CD4-positive, CD25-positive, alpha-beta regulatory T cell (primary cell): ENCODE measurements at regions not wholly inside any gene's neighbourhood (a gene's known extent, or its start where the extent isn't known, plus 50 kb on each side); places are given as distances from the start of the nearest gene placed in this dataset.
"Not testable (repeated sequence)": the region's sequence is repeated elsewhere in the genome, so short reads cannot be mapped to it uniquely, and the experiment has no call there.

Source experiments
- ATAC-seq, 2 donors: fragments of 150-1000 bp; cut with Tn5 transposase; one replicate each; pipeline ENCODE4 v1.10.0; 2021; ENCODE audit warnings: low read depth in 2 of 2, moderate number of reproducible peaks in 2 of 2, moderate library complexity in 1 of 2
- DNase-seq, 3 donors: peaks; one replicate each; pipeline versions ENCODE4 v3.0.0 to v3.0.0-alpha.2; 2012 to 2022; ENCODE audit warnings: mixed read lengths in 1 of 3
- H3K27ac ChIP-seq: one replicate; pipeline ENCODE4 v1.7.0; 2013; ENCODE audit warnings: mild to moderate bottlenecking, low read length; ENCODE audit not compliant: insufficient read depth, poor library complexity, severe bottlenecking
- H3K27me3 ChIP-seq: one replicate; pipeline ENCODE4 v1.7.0; 2013; ENCODE audit warnings: low read length; ENCODE audit not compliant: control insufficient read depth, insufficient read depth
- H3K36me3 ChIP-seq: one replicate; pipeline ENCODE4 v1.7.0; 2013; ENCODE audit warnings: mild to moderate bottlenecking, low read length, moderate library complexity; ENCODE audit not compliant: control insufficient read depth, insufficient read depth
- H3K4me1 ChIP-seq: 2 replicates; pipeline ENCODE4 v1.7.0; 2013; ENCODE audit warnings: mild to moderate bottlenecking, low read length; ENCODE audit not compliant: insufficient read depth, control insufficient read depth, poor library complexity, severe bottlenecking
- H3K4me3 ChIP-seq: one replicate; pipeline ENCODE4 v1.7.0; 2013; ENCODE audit warnings: low read depth, mild to moderate bottlenecking, low read length, moderate library complexity
- H3K9me3 ChIP-seq, 2 experiments: 1 replicate in 1 of 2; 2 replicates in 1 of 2; pipeline ENCODE4 v1.7.0; 2013; ENCODE audit warnings: low read length in 2 of 2, mild to moderate bottlenecking in 1 of 2, moderate library complexity in 1 of 2; ENCODE audit not compliant: control insufficient read depth in 2 of 2
- H3K27ac Mint-ChIP-seq, 3 donors: one replicate each; pipeline ENCODE4 v1.8.0; 2020 to 2022; ENCODE audit warnings: mild to moderate bottlenecking in 3 of 3, mixed read lengths in 3 of 3, moderate library complexity in 2 of 3
- H3K27me3 Mint-ChIP-seq: one replicate; pipeline ENCODE4 v1.8.0; 2022; ENCODE audit warnings: mild to moderate bottlenecking, mixed read lengths
- H3K36me3 Mint-ChIP-seq: one replicate; pipeline ENCODE4 v1.8.0; 2020; ENCODE audit warnings: mixed read lengths
- H3K4me1 Mint-ChIP-seq, 4 donors: one replicate each; pipeline ENCODE4 v1.8.0; 2020 to 2022; ENCODE audit warnings: mixed read lengths in 4 of 4, mild to moderate bottlenecking in 1 of 4
- H3K4me3 Mint-ChIP-seq, 4 donors: one replicate each; pipeline ENCODE4 v1.8.0; 2020 to 2022; ENCODE audit warnings: mild to moderate bottlenecking in 4 of 4, mixed read lengths in 4 of 4, moderate library complexity in 3 of 4
- H3K9me3 Mint-ChIP-seq, 7 donors: one replicate each; pipeline ENCODE4 v1.8.0; 2020 to 2022; ENCODE audit warnings: mixed read lengths in 7 of 7, mild to moderate bottlenecking in 3 of 7, moderate library complexity in 2 of 7

DNA sequence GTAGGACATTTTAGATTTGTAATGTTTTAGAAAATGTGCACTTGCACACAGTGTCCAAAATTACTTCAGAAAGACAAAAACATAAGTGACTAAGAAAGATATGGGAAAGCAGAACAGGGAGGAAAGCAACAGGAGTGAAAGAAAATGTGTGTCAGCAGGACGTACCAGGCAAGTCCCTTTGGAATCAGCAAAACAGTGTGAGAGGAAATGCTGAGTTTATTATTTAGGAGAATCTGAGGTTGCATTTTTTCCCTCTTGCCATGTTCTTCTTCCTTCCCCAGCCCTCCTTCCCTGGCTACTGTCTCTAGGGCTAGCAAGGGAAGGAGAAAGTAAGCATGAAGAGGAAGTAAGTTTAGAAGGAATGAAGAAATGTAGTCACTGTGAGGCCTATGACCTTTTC, 67.7 kb upstream of the CD163 start:
- no peak overlapping the region for H3K4me3 Mint-ChIP-seq
- Histone ChIP-seq H3K36me3 (no peaks in the 10 kb centered on the region), H3K27me3 (peaks cover 2% of the 10 kb centered on the region), H3K4me1 (no peaks in the 10 kb centered on the region), H3K9me3 (peaks cover 0 to 2% of the 10 kb centered on the region in 2 experiments), H3K27ac (no peak overlapping the region), H3K4me3 (no peak overlapping the region)
- no peak overlapping the region for H3K27ac Mint-ChIP-seq
- H3K27me3 Mint-ChIP-seq = peaks cover 6% of the 10 kb centered on the region
- no peaks in the 10 kb centered on the region for H3K36me3 Mint-ChIP-seq
- peaks cover 0 to 10% (median 2%) of the 10 kb centered on the region in 7 donors for H3K9me3 Mint-ChIP-seq
- H3K4me1 Mint-ChIP-seq = no peaks in the 10 kb centered on the region
- DNase-seq = no peak
- ATAC-seq = no peak

DNA sequence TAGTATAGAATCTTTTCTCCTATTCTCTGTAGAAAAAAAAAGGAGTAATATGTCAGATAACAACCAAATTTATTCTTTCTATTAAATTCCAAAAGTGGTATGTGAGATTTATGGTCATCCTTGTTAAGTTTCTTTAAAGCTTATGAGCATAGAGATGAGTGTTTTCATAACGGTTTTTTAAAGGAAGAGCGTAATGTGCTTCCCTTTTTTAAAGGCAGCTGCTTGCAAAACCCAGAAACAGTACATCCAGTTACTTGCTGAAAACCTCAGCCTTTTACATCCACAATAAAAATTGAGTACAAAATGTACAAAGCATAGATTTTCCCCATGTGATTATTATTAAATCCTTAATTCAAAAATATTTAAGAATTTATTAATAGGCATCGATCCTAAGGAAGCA, 53.6 kb upstream of the CD163 start:
- peaks cover 21% of the 10 kb centered on the region for H3K27me3 Mint-ChIP-seq
- H3K4me3 Mint-ChIP-seq = no peak overlapping the region
- DNase-seq (no peak), ATAC-seq (no peak)
- Histone ChIP-seq H3K4me1 (no peaks in the 10 kb centered on the region), H3K36me3 (no peaks in the 10 kb centered on the region), H3K27ac (no peak overlapping the region), H3K27me3 (no peaks in the 10 kb centered on the region), H3K4me3 (no peak overlapping the region), H3K9me3 (no peaks in the 10 kb centered on the region)
- peaks cover 0 to 6% (median 0%) of the 10 kb centered on the region in 7 donors for H3K9me3 Mint-ChIP-seq
- H3K36me3 Mint-ChIP-seq = no peaks in the 10 kb centered on the region
- no peak overlapping the region for H3K27ac Mint-ChIP-seq
- no peaks in the 10 kb centered on the region for H3K4me1 Mint-ChIP-seq

- Histone ChIP-seq H3K4me3 (no peak overlapping the region), H3K27ac (no peak overlapping the region), H3K4me1 (no peaks in the 10 kb centered on the region), H3K9me3 (peaks cover 0 to 1% of the 10 kb centered on the region in 2 experiments), H3K36me3 (no peaks in the 10 kb centered on the region), H3K27me3 (no peaks in the 10 kb centered on the region)
- Mint-ChIP-seq H3K27ac (no peak overlapping the region), H3K36me3 (no peaks in the 10 kb centered on the region), H3K4me3 (no peak overlapping the region), H3K27me3 (peaks cover 21% of the 10 kb centered on the region), H3K4me1 (no peaks in the 10 kb centered on the region), H3K9me3 (peaks cover 0 to 10% (median 2%) of the 10 kb centered on the region in 7 donors)
- DNase-seq (no peak), ATAC-seq (no peak)
These were observed 52.2 kb upstream of the CD163 start for GRCh38 chr12:7555752-7556151.

DNA sequence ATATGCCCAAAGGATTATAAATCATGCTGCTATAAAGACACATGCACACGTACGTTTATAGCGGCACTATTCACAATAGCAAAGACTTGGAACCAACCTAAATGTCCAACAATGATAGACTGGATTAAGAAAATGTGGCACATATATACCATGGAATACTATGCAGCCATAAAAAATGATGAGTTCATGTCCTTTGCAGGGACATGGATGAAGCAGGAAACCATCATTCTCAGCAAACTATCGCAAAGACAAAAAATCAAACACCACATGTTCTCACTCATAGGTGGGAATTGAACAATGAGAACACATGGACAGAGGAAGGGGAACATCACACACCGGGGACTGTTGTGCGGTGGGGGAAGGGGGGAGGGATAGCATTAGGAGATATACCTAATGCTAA, 51.3 kb upstream of the CD163 start:
- peaks cover 21% of the 10 kb centered on the region for H3K27me3 Mint-ChIP-seq
- not testable (repeated sequence) for H3K36me3 ChIP-seq, H3K4me1 ChIP-seq, H3K27ac ChIP-seq, H3K36me3 Mint-ChIP-seq, H3K9me3 ChIP-seq, H3K4me3 Mint-ChIP-seq, DNase-seq, H3K4me3 ChIP-seq, ATAC-seq, H3K4me1 Mint-ChIP-seq, H3K27ac Mint-ChIP-seq, H3K27me3 ChIP-seq
- peaks cover 0 to 11% (median 1%) of the 10 kb centered on the region in 7 donors for H3K9me3 Mint-ChIP-seq
